Neural cell (in vitro differentiated cells): ENCODE measurements at regions not wholly inside any gene's neighbourhood (a gene's known extent, or its start where the extent isn't known, plus 50 kb on each side); places are given as distances from the start of the nearest gene placed in this dataset.

Experiments
- CTCF ChIP-seq: fragments of 450-650 bp; IDR thresholded peaks from 2 replicates; pipeline ENCODE4 v1.5.1; 2014; ENCODE audit warnings: antibody characterized with exemption, mild to moderate bottlenecking, moderate library complexity; ENCODE audit not compliant: poor library complexity, severe bottlenecking
- EP300 ChIP-seq: fragments of 450-650 bp; conservative IDR thresholded peaks from 2 replicates; pipeline ENCODE4 v1.6.1; 2014; ENCODE audit warnings: antibody characterized with exemption, mild to moderate bottlenecking, moderate library complexity; ENCODE audit not compliant: poor library complexity, severe bottlenecking
- EZH2 ChIP-seq: fragments of 200-600, 300-800 bp; shearing (Covaris generic), sonication (generic); IDR thresholded peaks from 2 replicates; pipeline ENCODE4 v1.6.1; 2014; ENCODE audit warnings: antibody characterized with exemption, low read length, borderline replicate concordance, mild to moderate bottlenecking; ENCODE audit not compliant: insufficient read depth, poor library complexity, severe bottlenecking
- POLR2AphosphoS5 ChIP-seq: IDR thresholded peaks from 2 replicates; pipeline ENCODE4 v1.6.1; 2012
- REST ChIP-seq: IDR thresholded peaks from 2 replicates; pipeline ENCODE4 v1.6.1; 2012; ENCODE audit warnings: borderline replicate concordance
- SMC3 ChIP-seq: fragments of 450-650 bp; conservative IDR thresholded peaks from 2 replicates; pipeline ENCODE4 v1.6.1; 2014; ENCODE audit warnings: antibody characterized with exemption, mild to moderate bottlenecking, moderate library complexity; ENCODE audit not compliant: poor library complexity
- TAF1 ChIP-seq: IDR thresholded peaks from 2 replicates; pipeline ENCODE4 v1.6.1; 2012; ENCODE audit warnings: low read depth

DNA sequence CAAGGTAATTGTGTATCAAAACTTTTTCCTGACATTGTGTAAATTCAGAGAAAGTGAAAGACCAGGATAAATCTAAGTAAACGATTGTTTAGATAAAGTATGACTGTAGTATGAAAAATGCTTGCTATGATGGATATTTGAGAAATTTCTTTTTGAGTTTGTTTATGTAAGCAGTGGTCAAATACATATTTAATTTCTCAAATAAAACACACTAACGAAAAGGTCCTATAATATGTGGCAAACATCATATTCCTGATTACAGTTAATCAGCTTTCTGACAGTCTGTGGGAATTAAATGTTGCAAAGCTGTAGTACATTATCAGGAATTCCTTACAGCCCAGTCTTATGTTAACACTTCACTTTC is 636.9 kb downstream of the MMUT start:
- TF ChIP-seq SMC3 (no peak), CTCF (no peak), POLR2AphosphoS5 (no peak), EP300 (no peak), REST (no peak), TAF1 (no peak), EZH2 (no peak)
